NT2/D1 (cell line): ENCODE measurements at regions not wholly inside any gene's neighbourhood (a gene's known extent, or its start where the extent isn't known, plus 50 kb on each side); places are given as distances from the start of the nearest gene placed in this dataset.

ENCODE experiments used
- YY1 ChIP-seq: IDR thresholded peaks from 2 replicates; pipeline ENCODE4 v1.6.1; 2011; ENCODE audit not compliant: insufficient read length, insufficient read depth
- ZNF274 ChIP-seq: IDR thresholded peaks from 2 replicates; pipeline ENCODE4 v1.6.1; 2011; ENCODE audit warnings: mild to moderate bottlenecking, low read depth, low read length

DNA sequence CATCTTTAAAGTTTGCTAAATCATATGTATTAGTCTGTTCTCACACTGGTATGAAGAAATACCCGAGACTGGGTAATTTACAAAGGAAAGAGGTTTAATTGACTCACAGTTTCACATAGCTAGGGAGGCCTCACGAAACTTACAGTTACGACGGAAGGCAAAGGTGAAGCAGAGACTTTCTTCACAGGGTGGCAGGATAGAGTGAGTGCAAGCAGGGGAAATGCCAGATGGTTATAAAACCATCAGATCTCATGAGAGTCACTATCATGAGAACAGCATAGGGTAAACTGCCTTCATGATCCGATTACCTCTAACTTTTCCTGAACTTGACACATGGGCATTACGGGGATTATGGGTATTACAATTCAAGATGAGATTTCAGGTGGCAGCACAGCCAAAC, 1075.2 kb upstream of the NRXN1 start:
- TF ChIP-seq ZNF274: no peak
- TF ChIP-seq YY1: no peak
